HEK293T (cell line): ENCODE measurements at regions not wholly inside any gene's neighbourhood (a gene's known extent, or its start where the extent isn't known, plus 50 kb on each side); places are given as distances from the start of the nearest gene placed in this dataset.

Experiments used
- ARNT ChIP-seq: fragments of 450-650 bp; IDR thresholded peaks from 2 replicates; pipeline ENCODE4 v1.6.1; 2017; ENCODE audit warnings: mild to moderate bottlenecking
- BHLHE40 ChIP-seq: fragments of 450-650 bp; IDR thresholded peaks from 2 replicates; pipeline ENCODE4 v1.6.1; 2016; ENCODE audit warnings: mild to moderate bottlenecking, moderate library complexity, borderline replicate concordance
- CTBP1 ChIP-seq: fragments of 450-650 bp; IDR thresholded peaks from 2 replicates; pipeline ENCODE4 v1.6.1; 2016; ENCODE audit warnings: borderline replicate concordance
- ELF4 ChIP-seq: fragments of 450-650 bp; IDR thresholded peaks from 2 replicates; pipeline ENCODE4 v1.6.1; 2017; ENCODE audit warnings: antibody characterized with exemption
- FOXA1 ChIP-seq: fragments of 450-650 bp; IDR thresholded peaks from 2 replicates; pipeline ENCODE4 v1.6.1; 2016; ENCODE audit warnings: mild to moderate bottlenecking
- FOXK2 ChIP-seq: fragments of 450-650 bp; IDR thresholded peaks from 2 replicates; pipeline ENCODE4 v1.6.1; 2016; ENCODE audit warnings: mild to moderate bottlenecking
- FOXM1 ChIP-seq: fragments of 450-650 bp; IDR thresholded peaks from 2 replicates; pipeline ENCODE4 v1.6.1; 2017; ENCODE audit warnings: mild to moderate bottlenecking, borderline replicate concordance
- HDGF ChIP-seq: fragments of 450-650 bp; IDR thresholded peaks from 2 replicates; pipeline ENCODE4 v1.6.1; 2017; ENCODE audit warnings: antibody characterized with exemption, borderline replicate concordance
- L3MBTL2 ChIP-seq: fragments of 450-650 bp; conservative IDR thresholded peaks from 2 replicates; pipeline ENCODE4 v1.6.1; 2016; ENCODE audit warnings: mild to moderate bottlenecking
- NFRKB ChIP-seq: fragments of 450-650 bp; IDR thresholded peaks from 2 replicates; pipeline ENCODE4 v1.6.1; 2016; ENCODE audit warnings: mild to moderate bottlenecking, moderate library complexity
- PKNOX1 ChIP-seq: fragments of 450-650 bp; IDR thresholded peaks from 2 replicates; pipeline ENCODE4 v1.6.1; 2016
- SP1 ChIP-seq: fragments of 450-650 bp; IDR thresholded peaks from 2 replicates; pipeline ENCODE4 v1.6.1; 2017
- SUZ12 ChIP-seq: fragments of 450-650 bp; IDR thresholded peaks from 2 replicates; pipeline ENCODE4 v1.6.1; 2016; ENCODE audit warnings: mild to moderate bottlenecking
- ZNF384 ChIP-seq: fragments of 450-650 bp; IDR thresholded peaks from 2 replicates; pipeline ENCODE4 v1.6.1; 2016

- TF ChIP-seq FOXM1 (no peak), NFRKB (no peak), HDGF (no peak), FOXA1 (no peak), CTBP1 (no peak), ARNT (no peak), ZNF384 (no peak), PKNOX1 (no peak), L3MBTL2 (no peak), BHLHE40 (no peak), ELF4 (no peak), SP1 (no peak), FOXK2 (no peak), SUZ12 (no peak)
Measured at GRCh38 chr13:77397636-77398035, 70.7 kb upstream of the MYCBP2 start.
